ENCODE measurements at regions not wholly inside any gene's neighbourhood (a gene's known extent, or its start where the extent isn't known, plus 50 kb on each side); places are given as distances from the start of the nearest gene placed in this dataset.

DNA sequence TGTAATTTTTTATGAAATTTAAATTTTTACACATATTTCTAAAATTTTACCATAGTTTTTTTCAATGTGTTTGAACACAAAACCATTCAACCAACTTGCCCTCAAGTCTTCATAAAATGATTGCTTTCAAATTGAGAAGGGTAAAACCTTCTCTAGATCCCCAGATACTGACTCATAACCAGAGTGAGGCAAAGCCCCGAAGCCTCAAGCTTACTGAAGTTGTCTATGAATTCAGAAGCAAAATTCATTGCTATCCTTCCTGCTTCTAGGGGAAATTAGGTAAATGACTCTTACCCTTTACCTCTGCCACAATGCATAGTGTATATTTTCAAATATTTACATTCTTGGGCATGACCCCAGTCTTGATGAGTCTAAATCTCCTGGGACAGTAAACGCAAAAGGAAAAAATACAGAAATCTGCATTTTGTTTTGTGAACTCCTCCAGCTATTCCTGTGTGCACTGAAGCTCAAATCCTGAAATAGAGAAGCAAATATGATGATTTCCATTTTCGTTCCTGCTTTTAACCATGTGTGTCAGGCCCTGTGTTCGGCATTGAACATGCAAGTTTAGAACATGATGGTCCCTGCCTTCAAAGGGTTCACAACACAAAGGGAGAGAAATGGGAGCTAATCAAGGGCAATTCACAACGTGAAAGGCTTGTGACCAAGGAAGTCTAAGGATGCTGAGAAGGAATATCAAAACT is 246.3 kb downstream of the SUCLG1 start:
- no peak overlapping the region for H3K4me3 ChIP-seq (ENCODE audit: low read depth, low read length)
- DNase-seq (ENCODE audit: low read depth), result no peak
- TF ChIP-seq, protein P1, sequence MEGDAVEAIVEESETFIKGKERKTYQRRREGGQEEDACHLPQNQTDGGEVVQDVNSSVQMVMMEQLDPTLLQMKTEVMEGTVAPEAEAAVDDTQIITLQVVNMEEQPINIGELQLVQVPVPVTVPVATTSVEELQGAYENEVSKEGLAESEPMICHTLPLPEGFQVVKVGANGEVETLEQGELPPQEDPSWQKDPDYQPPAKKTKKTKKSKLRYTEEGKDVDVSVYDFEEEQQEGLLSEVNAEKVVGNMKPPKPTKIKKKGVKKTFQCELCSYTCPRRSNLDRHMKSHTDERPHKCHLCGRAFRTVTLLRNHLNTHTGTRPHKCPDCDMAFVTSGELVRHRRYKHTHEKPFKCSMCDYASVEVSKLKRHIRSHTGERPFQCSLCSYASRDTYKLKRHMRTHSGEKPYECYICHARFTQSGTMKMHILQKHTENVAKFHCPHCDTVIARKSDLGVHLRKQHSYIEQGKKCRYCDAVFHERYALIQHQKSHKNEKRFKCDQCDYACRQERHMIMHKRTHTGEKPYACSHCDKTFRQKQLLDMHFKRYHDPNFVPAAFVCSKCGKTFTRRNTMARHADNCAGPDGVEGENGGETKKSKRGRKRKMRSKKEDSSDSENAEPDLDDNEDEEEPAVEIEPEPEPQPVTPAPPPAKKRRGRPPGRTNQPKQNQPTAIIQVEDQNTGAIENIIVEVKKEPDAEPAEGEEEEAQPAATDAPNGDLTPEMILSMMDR (IDR thresholded peaks at IDR 0.05; ENCODE audit: insufficient read depth, low read length), result no peak

DNA sequence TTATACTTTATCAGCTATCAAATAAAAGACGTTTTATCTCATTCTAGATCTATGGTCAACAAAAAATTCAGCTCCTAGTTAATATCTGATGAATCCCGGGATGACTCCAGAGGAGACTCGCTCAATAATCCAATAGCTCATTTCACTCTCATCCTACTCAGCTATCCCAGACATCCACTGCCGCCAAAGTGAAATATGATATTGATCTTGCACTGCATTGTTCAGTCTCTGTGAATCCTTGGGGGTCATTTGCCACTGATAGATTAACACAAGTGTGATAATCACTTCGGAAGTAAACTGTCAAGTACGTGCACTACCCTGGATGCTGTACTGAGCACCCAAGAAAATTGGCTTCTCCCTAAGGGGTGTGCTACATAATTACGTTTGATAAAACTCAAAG is 249.1 kb downstream of the SUCLG1 start:
- H3K4me3 ChIP-seq (ENCODE audit: low read depth, low read length), result no peak overlapping the region
- DNase-seq (ENCODE audit: low read depth), result no peak
- TF ChIP-seq, protein P1 (IDR thresholded peaks at IDR 0.05; ENCODE audit: insufficient read depth, low read length), result no peak

DNA sequence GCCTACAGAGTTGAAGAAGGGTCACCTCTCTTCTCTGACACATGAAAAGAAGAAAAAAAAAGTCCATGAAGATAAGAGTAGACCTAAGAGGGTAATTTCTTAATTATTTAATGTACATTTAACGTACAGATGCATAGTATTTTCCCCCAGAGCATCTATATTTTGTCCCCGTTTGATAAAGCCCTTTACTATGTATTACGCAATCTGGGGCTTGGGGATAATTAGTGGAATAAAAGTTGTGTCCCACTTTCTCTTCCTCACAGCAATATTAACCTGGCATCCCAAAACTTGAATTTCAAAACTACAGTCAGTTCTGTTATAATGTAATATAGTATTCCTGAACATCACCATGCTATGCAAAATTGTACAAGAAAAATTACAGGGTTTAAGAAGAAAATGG is 254.1 kb downstream of the SUCLG1 start:
- no peak for DNase-seq (ENCODE audit: low read depth)
- H3K4me3 ChIP-seq (ENCODE audit: low read depth, low read length), result no peak overlapping the region
- TF ChIP-seq, protein P1 (IDR thresholded peaks at IDR 0.05; ENCODE audit: insufficient read depth, low read length), result no peak

DNA sequence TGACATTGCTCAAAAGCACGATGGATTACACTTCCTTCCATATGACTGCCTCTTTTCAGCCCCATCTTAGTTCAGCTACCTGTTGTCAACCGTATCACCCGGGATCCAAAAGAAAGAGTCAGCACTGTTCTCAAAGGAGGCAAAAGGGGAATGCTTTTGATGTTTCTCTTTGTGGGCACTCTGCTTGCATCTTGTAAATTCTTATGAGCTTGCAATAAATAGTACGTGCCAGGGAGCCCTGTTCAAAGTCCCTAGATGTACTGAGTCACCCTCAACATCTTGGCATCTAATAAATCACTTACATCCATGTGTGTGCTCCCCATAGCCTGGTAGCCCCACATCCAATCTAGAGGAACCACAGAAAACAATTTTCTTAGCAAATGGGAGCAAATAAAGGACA is 256.9 kb downstream of the SUCLG1 start:
- no peak overlapping the region for H3K4me3 ChIP-seq (ENCODE audit: low read depth, low read length)
- TF ChIP-seq, protein P1 (IDR thresholded peaks at IDR 0.05; ENCODE audit: insufficient read depth, low read length), result no peak
- no peak for DNase-seq (ENCODE audit: low read depth)

DNA sequence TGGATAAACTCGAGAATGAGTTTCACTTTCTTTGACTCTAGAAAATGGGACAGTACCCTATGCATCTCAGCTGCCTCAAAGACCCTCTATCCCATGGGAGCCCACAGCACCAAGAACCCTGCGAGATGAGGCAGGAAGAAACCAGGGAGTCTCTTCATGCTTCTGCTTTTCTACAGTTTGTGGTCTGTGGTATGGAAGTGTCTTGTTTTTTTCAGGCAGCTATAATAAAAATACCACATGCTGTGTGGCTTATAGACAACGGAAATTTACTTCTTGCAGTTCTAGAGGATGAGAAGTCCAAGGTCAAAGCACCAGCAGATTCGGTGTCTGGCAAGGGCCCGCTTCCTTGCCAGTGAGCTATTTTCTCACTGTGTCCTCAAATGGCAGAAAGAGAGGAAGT is 257.9 kb downstream of the SUCLG1 start:
- no peak overlapping the region for H3K4me3 ChIP-seq (ENCODE audit: low read depth, low read length)
- DNase-seq (ENCODE audit: low read depth), result no peak
- TF ChIP-seq, protein P1 (IDR thresholded peaks at IDR 0.05; ENCODE audit: insufficient read depth, low read length), result no peak

DNA sequence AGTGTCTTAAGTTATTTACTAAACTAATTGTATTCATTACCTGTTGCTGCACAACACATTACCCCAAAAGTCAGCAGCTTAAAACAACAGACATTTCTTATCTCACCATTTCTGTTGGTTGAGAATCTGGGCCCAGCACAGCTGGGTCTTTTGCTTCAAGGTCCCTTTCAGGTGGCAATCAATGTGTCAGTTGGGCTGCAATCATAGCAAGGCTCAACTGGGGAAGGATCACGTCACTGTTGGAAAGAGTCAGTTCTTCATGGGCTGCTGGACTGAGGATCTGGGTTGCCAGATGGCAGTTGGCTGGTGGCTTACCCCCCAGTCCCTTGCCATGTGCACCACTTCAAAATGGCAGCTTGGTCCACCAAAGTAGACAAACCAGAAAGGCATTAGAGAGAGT is 261.2 kb downstream of the SUCLG1 start:
- H3K4me3 ChIP-seq (ENCODE audit: low read depth, low read length), result no peak overlapping the region
- TF ChIP-seq, protein P1 (IDR thresholded peaks at IDR 0.05; ENCODE audit: insufficient read depth, low read length), result no peak
- no peak for DNase-seq (ENCODE audit: low read depth)

Data from fibroblast of the aortic adventitia (primary cell).